ENCODE measurements at regions not wholly inside any gene's neighbourhood (a gene's known extent, or its start where the extent isn't known, plus 50 kb on each side); places are given as distances from the start of the nearest gene placed in this dataset.
"Not testable (repeated sequence)": the region's sequence is repeated elsewhere in the genome, so short reads cannot be mapped to it uniquely, and the experiment has no call there.

DNA sequence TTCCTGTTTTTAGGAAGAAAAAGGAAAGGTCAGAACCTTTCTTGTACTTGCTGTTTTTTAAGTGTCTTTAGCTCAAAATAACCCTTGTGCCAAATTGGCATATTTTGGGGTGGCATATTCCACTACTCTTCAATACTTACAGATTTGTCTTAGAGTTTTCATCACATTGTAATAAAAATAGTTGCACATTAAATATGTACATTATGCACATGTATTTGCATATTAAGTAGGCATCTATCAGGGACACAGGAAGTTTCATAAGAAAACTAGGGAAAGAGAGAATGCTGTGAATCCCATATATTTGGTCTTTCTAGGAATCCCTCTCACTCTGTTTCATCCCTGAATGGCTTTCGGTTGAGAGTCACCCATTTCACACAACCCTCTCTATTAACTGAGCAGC, 139.6 kb downstream of the LARP7 start:
- no peak for DNase-seq

DNA sequence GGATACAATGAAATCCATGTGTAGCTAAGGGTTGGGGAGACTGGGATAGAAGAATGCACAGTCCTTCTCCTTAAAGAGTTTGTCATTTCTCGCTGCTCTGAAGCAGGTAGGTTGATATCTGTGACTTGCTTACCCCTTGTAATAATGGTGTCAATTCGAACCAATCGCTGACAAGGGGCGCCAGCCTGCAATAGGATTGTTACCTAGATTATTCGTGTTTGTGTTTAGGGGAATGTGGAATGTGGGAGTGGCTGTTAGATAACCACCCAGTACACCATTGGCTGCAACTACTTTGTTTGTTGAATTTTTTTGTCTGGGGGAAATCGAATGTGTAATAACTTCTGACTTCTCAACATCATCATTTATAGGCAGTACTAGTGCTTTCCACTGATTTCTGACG, 141.6 kb downstream of the LARP7 start:
- DNase-seq, result no peak

DNA sequence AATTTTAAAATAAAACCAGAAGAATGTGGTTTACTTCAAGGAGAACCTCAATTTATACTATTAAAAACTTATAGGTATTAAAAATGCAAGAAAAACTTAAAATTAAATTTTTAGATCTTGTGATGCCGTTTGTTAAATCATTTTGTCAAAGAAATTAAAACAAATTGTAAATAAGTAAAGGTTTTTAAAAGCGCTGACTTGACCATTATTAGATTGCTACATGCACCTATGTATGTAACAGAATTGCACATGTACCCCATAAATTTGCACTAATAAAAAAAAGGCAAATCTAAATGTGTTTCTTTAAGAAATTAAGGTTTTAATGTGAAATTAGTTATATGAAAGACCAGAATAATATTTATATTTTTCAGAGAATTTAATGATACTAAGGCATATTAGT, 156.1 kb downstream of the LARP7 start:
- no peak for DNase-seq

DNA sequence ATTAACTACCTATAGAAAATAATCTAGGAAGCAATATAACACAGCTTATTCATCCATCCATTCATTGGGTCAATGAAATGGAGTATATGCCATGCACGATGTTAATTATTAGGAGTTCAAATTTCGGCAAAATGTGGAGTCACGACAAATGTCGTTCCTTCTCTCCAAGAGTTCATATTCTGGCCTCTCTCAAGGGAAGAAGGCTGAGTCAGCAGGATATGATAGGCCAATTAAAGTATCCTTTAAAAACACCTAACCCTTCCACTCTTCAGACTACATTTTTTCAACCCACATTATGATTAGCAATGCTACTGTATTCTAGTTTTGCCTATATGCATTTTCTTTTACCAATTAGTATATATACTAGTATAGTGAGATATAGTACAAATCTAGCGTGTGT, 163.1 kb downstream of the LARP7 start:
- no peak for DNase-seq

DNA sequence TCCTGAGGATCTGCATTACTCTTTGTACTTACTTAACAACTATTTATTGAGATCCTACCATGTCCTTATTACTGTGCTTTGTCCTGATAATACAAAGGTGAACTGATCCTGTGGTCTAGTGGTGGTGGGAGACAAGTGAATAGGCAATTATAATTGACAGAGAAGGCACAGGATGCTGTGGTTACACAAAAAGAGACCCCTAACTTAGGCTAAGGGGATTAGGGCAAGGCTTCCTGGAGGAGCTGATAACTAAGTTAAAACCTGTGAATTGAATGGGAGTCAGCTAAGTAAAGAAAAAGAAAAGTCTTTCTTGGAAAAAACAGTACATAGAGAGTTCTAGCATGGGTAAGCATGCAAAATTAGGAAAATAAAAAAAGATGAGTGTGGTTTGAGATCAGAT, 164.4 kb downstream of the LARP7 start:
- no peak for DNase-seq

DNA sequence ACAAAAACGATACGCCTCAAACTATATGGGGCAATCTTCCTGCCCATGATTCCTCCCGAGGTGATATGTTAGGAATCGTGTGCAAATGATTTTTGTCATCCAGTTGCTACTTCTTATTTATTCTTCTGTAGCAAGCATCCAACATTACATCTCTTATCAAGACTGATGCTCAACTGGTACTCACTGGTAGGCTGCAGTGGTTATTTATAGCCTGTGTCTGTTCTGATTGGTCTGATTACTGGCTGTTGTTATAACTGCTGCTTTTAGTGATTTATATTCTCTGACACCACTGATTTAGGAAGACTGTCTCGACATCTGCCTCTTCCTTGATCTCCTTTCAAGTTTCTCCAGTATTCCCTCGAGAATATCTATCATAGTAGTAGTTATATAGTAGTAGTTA, 165.8 kb downstream of the LARP7 start:
- no peak for DNase-seq

DNA sequence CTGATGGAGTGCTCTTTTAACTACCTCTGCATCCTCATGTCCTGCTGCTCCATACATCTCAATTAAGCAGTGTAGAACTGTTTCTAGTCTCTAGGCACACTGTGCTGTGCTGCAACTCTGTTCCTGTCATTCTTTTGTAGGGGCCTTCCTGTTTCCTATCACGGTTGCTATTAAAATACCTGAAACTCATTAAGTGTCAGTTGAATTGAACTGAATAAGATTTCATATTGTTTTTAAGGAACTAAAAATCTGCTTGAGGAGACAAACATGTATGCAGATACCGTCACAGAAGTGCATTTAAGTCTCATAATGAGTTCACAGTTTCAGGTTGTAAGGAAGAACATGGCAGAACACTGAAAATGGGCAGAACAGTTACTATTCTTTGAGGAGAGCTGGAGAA, 170.1 kb downstream of the LARP7 start:
- DNase-seq, result no peak

DNA sequence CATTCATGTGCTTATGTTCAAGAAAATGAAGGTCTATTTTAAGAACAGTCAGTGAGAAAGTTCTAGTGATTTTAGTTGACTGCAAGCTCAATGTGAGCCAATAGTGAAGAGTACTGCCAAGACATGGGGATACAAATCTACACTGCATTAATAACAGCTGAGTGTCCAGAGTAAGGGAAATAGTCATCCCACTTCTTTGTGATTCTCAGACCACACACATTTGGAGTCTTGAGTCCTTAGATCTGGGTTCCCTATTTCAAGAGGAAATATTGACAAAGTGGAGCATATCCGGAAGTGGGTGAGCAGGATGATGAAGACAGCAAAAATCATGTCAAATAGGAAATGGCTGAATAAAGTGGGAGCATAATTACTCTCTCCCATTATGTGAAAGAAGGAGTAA, 171.1 kb downstream of the LARP7 start:
- no peak for DNase-seq

DNA sequence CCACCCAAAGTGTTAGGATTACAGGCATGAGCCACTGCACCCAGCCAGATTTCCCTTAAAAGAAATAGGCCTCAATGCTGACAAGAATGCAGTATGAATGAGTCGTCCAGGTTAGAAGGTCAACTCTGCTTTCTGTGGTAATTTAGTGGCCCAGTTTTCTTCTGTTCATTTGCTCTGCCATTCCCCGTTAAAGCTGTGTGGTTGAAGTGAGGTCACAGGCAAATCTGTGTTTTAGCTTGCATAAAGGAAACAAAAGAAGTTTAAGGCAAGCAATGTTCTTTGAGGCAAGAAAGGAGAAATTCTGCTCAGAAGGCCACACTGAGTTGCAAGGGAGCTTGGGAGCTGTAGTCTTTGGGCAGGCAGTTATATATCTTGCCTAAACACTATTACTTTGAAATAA, 176.8 kb downstream of the LARP7 start:
- DNase-seq, result no peak

DNA sequence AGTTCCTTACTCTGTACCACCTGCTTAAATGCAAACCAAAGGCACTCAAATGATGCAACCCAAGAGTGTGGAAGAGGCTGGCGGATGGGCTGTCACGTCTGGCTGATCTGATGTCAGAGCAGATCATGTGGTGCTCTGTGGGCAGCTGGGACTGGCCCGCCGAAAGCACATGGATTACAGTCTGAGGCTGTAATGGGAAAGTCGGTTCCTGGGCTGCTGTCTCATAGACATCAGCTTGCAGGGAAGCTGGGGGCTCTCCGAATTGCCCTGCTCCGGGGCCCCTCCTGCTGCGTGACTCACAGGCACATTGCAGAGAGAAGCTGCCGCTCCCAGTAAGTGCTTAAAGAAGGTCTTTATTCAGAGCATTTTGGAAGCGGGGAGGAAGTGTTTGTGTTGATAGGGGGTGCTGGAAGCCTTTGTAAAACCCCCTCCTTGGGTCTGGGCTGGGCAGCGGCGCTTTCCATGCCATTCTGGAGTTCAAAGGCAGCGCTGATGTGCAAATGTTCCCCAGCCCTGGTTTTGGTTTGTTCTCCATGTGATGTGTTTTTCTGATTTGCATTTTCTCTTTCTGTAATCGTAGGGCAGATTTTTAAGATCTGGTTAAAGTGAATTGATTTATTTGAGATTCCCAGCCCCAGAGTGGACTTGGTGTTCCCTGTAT, 181.1 kb downstream of the LARP7 start:
- DNase-seq, result peak; percentile 25

DNA sequence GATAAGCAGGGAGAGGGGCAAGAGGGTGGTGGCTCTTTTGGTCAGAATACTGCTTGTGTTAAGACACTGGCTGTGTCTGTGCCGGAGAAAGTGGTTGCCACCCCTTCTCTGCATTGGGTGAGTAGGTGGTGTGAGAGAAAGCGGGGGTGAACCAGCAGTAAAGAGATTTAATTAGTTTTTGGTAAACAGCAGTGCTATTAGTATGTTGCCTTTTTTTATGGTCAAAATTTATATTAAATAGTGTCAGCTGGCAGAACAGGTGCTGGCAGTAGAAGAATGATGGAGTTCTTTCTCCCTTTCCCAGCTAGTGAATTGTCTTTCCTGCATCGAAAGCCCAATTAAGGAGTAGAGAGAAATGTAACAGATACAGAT, 181.6 kb downstream of the LARP7 start:
- no peak for DNase-seq

DNA sequence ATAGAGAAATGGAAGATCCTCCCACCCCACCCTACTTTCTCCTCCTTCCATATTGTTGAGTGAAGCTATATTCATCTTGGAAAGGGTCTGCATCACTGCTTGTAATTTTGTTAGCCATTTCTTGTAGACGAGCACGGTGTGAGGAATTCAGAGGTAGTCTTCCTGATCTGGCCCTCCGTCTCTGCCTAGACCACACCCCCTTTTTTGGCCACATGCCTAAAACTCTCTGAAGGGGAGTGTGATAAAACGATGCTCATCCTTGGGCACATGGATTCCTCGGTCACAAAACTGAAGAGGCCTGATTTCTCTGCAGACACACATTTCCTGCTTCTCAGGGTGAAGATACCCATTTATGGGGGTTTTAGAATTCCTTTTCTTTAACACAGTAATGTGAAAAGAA, 182.8 kb downstream of the LARP7 start:
- DNase-seq, result no peak

DNA sequence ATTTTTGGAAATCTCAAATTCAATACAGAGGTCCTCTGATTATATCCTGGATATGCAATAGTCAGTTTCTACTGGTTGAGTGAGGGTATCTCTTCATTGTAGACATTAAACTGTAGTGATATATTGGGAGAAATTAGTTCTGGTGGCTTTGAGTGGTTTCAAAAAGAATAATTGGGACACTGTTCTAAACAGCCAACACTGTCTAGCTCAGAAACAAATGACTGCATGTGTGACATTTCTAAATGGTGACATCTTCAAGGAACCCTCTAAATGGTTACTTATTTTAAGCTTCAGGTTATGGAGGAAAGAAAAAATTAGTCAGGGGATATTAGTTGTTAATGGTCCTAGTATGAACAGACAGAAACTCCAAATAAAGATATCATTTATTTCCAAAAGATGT, 186.2 kb downstream of the LARP7 start:
- DNase-seq, result no peak

DNA sequence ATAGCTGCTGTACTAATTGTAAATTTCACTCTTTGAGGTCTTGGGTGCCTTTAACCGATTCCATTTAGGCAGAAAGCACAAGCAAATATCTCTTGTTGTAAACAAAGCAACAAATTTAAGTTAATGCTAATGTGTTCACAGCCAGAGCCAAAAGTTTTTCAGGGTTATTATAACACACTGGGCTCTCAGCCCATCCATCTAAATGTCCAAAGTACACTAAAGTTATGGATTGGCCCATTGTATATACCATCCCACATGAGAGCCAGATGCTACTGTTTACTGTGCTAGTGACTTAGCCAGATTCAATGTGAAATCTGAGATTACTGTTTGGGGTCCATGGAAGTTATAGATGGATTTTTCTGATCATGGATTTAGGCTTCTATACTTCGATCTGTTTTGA, 186.7 kb downstream of the LARP7 start:
- DNase-seq, result no peak

DNA sequence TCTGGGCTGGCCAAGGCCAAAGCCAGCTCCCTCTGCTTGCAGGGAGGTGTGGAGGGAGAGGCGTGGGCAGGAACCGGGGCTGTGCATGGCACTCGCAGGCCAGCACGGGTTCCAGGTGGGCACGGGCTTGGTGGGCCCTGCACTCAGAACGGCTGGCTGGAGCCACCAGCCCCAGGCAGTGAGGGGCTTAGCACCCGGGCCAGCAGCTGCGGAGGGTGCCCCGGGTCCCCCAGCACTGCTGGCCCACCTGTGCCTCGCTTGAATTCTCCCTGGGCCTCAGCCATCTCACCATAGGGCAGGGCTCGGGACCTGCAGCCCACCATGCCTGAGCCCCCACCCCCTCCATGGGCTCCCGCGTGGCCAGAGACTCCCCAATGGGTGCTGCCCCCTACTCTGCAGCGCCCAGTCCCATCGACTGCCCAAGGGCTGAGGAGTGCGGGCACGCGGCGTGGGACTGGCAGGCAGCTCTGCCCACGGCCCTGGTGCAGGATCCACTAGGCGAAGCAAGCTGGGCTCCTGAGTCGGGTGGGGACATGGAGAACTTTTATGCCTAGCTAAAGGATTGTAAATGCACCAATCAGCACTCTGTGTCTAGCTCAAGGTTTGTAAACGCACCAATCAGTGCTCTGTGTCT, 193.9 kb downstream of the LARP7 start:
- no peak for DNase-seq

DNA sequence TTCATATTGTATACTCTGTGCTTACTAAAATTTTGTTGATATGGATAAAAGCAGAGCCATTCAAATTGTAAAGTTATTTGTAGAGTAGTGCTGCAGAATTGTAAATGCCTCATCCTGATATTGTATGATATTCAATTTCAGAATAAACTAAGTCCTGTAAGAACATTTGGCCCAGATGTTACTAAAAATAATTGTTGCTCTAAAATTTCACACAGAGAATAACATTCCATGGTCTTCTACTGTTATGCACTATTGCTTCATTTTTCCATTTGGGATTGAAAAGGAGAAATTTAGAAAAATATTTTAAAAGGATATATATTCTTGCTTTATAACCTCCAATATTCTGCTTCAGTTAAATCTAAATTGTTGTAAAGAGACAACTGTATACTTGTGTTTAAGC, 195.6 kb downstream of the LARP7 start:
- no peak for DNase-seq

DNA sequence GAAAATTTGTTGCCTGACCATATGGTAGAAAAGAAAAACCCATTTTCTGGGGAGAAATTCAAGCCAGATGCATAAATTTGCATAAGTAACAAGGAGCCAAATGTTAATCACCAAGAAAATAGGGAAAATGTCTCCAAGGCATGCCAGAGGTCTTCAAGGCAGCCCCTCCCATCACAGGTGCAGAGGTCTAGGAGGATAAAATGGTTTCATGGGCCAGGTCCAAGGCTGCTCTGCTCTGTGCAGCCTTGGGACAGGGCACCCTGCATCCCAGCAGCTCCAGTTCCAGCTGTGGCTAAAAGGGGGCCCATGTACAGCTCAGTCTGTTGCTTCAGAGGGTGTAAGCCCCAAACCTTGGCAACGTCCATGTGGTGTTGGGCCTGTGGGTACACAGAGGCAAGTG, 200.0 kb downstream of the LARP7 start:
- DNase-seq, result no peak

DNA sequence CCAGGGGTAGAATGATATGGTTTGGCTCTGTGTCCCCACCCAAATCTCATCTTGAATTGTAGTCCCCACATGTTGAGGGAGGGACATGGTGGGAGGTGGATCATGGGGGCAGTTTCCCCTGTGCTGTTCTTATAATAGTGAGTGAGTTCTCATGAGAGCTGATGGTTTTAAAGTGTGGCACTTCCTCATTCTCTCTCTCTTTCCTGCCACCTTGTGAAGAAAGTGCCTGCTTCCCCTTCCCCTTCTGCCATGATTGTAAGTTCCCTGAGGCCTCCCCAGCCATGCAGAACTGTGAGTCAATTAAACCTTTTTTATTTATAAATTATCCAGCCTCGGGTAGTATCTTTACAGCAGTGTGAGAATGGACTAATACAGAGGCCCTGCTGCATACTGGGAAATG, 201.1 kb downstream of the LARP7 start:
- not testable (repeated sequence) for DNase-seq

DNA sequence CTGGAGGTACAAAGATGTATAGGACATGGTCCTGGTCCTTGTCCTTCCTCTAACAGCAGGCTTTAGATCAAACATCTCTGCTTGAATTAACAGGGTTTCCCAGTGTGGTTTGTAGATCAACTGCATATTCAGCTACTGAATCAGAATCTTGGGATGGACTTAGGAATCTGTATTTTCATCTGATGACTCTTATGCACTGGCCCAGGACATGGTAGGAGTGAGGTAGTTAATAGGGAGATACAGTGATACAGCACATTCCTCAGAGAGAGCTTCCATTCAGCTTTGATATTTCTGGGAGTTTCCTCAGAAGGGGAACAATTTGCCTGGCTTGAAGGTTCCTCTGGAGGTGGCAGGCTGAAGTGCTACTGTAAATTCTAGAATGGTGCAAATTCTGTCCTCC, 203.1 kb downstream of the LARP7 start:
- no peak for DNase-seq

DNA sequence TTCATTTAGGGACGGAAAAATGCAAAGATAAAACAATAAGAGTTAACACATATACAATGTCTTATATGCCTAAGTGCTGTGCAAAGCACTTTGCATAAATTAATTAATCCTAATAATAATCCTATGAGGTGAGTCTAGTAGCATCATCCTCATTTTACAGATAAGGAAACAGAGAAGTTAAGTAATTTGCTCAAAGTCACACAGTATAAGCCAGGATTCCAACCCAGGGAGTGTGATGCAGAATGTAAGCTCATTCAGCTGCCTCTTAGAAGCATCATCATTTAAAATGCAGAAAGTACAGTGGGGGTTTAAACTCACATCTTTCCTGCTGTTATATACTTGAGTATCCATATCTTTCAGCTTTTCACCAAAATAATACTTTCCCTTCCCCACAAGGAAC, 203.7 kb downstream of the LARP7 start:
- DNase-seq, result no peak

DNA sequence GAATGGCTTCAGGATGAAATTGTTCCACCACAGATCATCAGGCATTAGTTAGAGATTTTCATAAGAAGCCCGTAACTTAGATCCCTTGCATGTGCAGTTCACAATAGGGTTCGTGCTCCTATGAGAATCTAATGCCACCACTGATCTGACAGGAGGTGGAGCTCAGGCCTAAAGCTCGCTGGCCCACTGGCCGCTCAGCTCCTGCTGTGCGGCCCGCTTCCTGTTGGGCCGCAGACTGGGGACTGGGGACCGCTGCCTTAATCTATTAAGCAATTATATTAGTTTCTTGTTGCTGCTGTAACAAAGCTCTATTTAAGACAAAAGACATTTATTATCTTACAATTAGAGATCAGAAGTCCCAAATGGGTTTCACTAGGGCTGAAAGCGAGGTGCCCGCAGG, 205.6 kb downstream of the LARP7 start:
- DNase-seq, result no peak

DNA sequence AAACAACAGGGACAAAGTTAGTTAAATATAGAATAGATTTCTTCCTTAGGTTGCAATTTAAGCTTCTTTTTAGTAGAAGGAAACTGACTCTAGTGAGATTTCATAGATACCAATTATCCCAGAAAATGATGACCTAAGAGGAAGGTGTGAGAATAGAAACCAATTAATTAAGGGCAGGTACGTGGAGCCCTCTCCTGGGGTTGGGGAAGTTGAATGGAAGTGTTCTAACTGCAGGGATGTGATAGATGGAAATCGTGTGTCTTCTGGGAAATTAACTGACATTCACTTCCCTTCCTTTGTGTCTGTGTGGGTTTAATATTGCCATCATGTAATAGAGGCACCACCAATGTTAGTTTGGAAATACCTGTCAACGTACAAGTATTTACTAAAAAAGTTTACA, 204.1 kb upstream of the ANK2 start:
- no peak for DNase-seq

DNA sequence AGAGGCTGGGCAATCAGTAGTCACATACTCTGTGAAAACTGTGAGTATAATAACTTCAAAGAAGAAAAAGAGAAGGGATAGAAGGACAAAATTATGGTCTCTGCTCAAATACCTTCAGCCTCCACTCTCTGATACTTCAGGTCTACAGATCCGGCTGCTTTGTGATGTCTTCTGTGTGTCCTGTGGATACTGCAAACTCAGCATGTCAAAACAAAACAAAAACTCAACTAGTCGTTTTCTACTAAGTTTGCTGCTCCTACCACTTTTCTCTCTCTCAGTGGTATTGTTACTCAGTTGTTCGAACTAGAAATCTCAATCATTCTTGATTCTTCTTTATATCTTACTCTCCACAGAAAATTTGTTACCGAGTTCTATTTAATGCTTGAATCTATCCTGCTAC, 202.4 kb upstream of the ANK2 start:
- DNase-seq, result no peak

DNA sequence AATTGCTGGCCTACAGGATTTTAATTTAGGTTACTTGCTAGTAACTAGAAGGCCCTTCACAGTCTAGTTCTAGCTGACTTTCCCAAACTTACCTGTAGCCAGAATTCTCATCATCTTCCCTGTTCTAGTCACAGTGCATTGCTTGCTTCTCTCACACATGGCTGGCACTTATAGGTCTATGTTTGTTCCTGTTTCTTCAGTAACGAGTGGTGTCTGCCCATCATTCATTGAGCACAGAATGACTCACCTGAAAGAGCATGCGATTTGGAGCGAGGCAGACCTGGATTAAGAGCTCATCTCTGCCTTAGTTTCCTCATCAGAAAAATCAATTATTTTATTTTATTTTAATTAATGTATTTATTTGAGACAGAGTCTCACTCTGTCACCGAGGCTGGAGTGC, 201.7 kb upstream of the ANK2 start:
- DNase-seq, result peak; percentile 5

DNA sequence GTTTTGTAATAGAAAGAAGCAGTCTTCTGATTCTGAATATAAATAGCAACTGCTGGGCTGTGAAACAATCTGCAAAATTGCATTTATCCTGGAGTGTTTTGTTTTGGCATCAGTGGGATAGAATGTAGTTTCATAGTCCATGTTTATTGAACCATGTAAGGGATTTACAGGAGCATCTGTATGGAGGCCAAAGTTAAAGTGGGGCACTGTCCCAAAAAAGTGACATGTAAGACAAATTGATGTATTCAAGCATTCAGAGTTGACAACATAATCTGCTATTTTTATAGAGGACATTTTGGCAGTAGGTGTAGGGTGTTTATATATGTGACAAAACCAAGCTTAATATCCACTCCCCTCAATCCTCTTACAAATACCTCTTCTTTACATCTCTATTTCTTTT, 200.5 kb upstream of the ANK2 start:
- DNase-seq, result no peak

DNA sequence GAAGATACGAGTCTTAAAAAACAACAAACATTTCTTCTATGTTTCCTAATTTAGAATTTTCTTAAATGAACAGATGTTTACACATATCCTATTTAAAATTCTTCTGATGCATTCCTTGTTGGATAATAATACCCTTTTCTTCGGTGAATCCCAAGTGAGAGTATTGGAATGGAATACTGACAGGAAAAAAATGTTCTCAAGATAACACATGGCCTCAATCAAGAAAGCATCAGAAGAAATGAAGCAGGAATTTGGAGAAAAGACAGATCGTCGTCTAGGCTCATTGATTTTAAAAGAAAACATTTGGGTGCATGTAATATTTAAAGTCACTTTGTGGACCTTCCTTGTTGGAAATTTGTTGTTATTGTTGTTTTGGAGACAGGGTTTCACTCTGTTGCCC, 196.9 kb upstream of the ANK2 start:
- no peak for DNase-seq

Data from NCI-H510A treated with DMSO at 0.1 percent for 48 hours (cell line).